WERI-Rb-1 (cell line): ENCODE measurements at regions not wholly inside any gene's neighbourhood (a gene's known extent, or its start where the extent isn't known, plus 50 kb on each side); places are given as distances from the start of the nearest gene placed in this dataset.

ENCODE experiments used
- DNase-seq: peaks from one replicate; pipeline ENCODE4 v3.0.0-alpha.2; 2020
- H3K27ac ChIP-seq: fragments of 250-450 bp; sonication (Bioruptor Pico); 2 replicates; pipeline ENCODE4 v1.5.1; 2020; ENCODE audit warnings: mild to moderate bottlenecking, moderate library complexity
- H3K27me3 ChIP-seq: fragments of 250-450 bp; sonication (Bioruptor Pico); 2 replicates; pipeline ENCODE4 v1.5.1; 2021; ENCODE audit warnings: mild to moderate bottlenecking, low read depth, moderate library complexity; ENCODE audit not compliant: insufficient read depth, severe bottlenecking
- H3K36me3 ChIP-seq: fragments of 250-450 bp; sonication (Bioruptor Pico); 2 replicates; pipeline ENCODE4 v1.5.1; 2020; ENCODE audit warnings: mild to moderate bottlenecking, moderate library complexity
- H3K4me3 ChIP-seq: 2 replicates; pipeline ENCODE4 v1.5.1; 2011; ENCODE audit warnings: low read depth, mild to moderate bottlenecking, control low read depth, low read length
- H3K9me3 ChIP-seq: fragments of 250-450 bp; sonication (Bioruptor Pico); 2 replicates; pipeline ENCODE4 v1.5.1; 2021; ENCODE audit warnings: mild to moderate bottlenecking, moderate library complexity; ENCODE audit not compliant: severe bottlenecking
- CTCF ChIP-seq: IDR thresholded peaks from 2 replicates; pipeline ENCODE4 v1.5.1; 2011; ENCODE audit warnings: low read depth, mild to moderate bottlenecking, control low read depth, inconsistent platforms, low read length

- no peak for DNase-seq
- H3K27ac ChIP-seq = no peak overlapping the region
- no peaks in the 10 kb centered on the region for H3K36me3 ChIP-seq
- H3K27me3 ChIP-seq = no peaks in the 10 kb centered on the region
- no peak overlapping the region for H3K4me3 ChIP-seq
- H3K9me3 ChIP-seq = no peaks in the 10 kb centered on the region
- no peak for TF ChIP-seq CTCF
These were observed 447.2 kb downstream of the RFC3 start for GRCh38 chr13:34265046-34265679.

DNA sequence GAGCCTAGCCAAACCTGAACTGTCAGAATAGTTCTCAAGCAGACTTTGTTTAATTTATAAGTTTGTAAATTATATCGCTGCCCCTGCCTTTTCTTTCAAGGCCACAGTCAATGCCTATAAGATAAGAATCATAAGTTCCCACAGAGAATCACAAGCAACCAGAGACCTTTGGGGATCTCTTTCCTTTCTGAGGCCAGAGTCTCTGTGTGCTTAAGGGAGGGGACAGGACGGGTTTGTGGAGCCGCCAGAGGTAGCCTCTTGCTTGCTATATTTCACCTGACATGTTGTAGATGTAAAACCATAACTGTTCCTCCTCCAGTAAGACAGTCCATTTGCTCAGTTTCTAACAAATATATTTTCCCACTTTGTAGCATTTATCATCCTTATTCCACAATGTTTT lies 458.8 kb downstream of the RFC3 start:
- Histone ChIP-seq H3K9me3 (no peaks in the 10 kb centered on the region), H3K27ac (no peak overlapping the region), H3K4me3 (no peak overlapping the region), H3K27me3 (no peaks in the 10 kb centered on the region), H3K36me3 (no peaks in the 10 kb centered on the region)
- TF ChIP-seq CTCF = no peak
- no peak for DNase-seq

DNA sequence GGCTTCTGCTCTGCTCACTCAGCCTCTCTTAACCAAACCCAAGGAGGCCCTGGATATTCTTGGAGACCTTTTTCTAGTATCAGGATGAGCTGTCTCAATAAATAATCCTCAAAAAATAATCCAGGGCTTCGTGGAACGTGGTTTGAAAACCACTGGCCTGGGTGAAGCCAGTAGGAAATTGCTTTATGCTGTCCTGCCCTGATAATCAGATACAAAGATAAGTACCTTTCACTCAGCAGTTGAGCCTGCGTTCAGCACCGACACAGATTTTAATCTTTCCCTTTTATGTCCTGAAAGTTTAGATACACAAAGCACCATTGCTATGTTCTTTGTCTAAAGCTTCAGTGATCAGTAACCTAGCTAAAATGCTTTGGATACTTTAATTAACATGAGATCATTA lies 460.0 kb downstream of the RFC3 start:
- TF ChIP-seq CTCF = no peak
- no peak overlapping the region for H3K27ac ChIP-seq

GRCh38 chr13:34278780-34279179 lies 460.8 kb downstream of the RFC3 start:
- DNase-seq = no peak
- Histone ChIP-seq H3K27ac (no peak overlapping the region), H3K36me3 (no peaks in the 10 kb centered on the region), H3K4me3 (no peak overlapping the region), H3K9me3 (no peaks in the 10 kb centered on the region), H3K27me3 (no peaks in the 10 kb centered on the region)
- TF ChIP-seq CTCF = no peak

More for the DNA sequence above, 460.0 kb downstream of the RFC3 start:
- DNase-seq = no peak
- no peak overlapping the region for H3K4me3 ChIP-seq
- no peaks in the 10 kb centered on the region for H3K27me3 ChIP-seq
- no peaks in the 10 kb centered on the region for H3K9me3 ChIP-seq
- no peaks in the 10 kb centered on the region for H3K36me3 ChIP-seq

GRCh38 chr13:34290661-34291060 lies 472.7 kb downstream of the RFC3 start:
- Histone ChIP-seq H3K4me3 (no peak overlapping the region), H3K9me3 (no peaks in the 10 kb centered on the region), H3K36me3 (no peaks in the 10 kb centered on the region), H3K27me3 (no peaks in the 10 kb centered on the region), H3K27ac (no peak overlapping the region)
- DNase-seq = no peak
- no peak for TF ChIP-seq CTCF

DNA sequence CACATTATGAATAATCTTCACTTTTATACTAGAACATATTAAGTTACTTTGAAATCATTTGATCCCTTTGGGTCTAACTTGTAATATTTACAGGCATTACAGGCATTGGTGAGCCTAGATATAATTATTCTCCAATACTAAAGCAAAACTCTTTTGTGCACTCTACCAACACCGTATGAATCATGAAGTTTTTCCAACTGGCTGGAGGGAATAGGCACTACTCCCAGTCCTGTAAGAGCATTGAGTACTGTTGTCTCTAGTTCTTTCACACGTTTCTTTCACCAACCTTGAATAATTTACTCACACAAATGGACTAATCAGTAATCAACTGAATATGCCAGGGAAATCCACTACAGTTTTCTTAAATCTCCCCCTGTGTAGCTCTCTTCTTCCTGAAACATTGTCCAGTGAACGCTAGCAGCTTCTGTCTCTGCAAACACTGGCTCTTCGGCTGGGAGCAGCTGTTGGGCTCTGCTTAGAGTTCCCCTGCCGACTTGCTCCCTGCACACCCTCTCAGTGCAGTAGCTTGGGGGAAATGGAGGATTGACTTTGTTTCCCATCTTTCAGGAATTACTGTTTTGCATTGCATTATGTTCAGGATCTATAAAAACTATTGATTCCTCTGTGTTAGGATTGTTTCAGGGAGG lies 476.7 kb downstream of the RFC3 start:
- Histone ChIP-seq H3K36me3 (no peaks in the 10 kb centered on the region), H3K27ac (no peak overlapping the region), H3K4me3 (no peak overlapping the region), H3K9me3 (no peaks in the 10 kb centered on the region), H3K27me3 (no peaks in the 10 kb centered on the region)
- DNase-seq = no peak
- TF ChIP-seq CTCF = no peak
